Medulla oblongata (tissue), 1 donor: ENCODE measurements at regions not wholly inside any gene's neighbourhood (a gene's known extent, or its start where the extent isn't known, plus 50 kb on each side); places are given as distances from the start of the nearest gene placed in this dataset.

ENCODE experiments used
- DNase-seq: peaks from one replicate; pipeline ENCODE4 v3.0.0-alpha.2; 2015; ENCODE audit errors: extremely low spot score

DNA sequence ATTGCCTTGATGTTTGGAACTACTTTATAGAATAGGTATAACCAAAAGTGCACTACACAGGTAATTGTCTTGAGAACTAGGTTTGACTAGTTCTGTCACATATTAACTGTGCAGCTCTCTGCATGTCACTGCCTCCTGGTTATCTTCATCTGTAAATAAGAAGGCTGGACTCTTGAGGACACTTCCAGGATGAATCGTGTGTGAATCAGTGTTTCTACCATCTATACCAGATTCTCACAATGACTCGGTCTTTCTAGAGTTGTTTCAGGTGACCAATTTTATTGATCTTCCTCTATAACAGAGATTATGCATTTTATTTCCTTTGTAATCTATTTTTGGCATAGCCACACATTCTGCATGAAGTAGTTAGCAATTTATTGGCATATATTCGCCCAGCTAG lies 1181.0 kb upstream of the TENM4 start:
- no peak for DNase-seq

GRCh38 chr11:80620867-80621266 lies 1180.0 kb upstream of the TENM4 start:
- DNase-seq, result no peak

- no peak for DNase-seq
Measured at GRCh38 chr11:80617156-80617555, 1176.3 kb upstream of the TENM4 start.

DNA sequence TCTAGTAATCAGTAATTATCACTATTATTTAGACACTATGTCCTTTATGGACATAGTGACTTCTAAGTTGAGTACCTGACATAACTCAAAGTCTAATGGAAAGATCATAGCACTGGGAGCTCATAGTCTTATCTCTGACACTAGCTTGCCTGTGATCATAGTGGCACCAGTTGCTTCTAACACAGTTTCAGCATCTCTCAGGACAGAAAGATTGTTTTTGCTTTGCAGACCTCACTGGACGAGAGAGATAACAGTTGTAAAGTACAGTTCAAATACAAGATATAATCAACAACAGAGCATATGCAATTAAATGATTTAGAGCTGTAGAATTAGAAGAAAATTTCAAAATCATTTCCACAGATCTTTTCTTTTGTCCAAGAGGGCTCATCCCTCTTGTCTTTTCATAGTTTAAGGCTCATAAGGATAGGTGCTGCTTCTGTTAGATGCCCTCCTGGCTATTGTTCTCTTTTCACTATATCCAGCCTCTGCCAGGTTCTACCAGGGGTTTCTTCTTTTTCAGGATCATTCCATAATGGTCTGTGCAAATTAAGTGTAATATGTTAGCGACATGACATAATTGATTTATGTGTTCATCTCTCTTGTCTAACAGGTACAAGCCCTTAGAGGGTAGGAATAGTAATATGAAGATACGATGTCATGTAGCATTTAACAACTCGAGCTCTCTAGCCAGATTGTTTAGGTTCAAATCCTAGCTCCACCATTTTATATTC lies 1175.4 kb upstream of the TENM4 start:
- DNase-seq, result no peak

GRCh38 chr11:80613655-80614054 lies 1172.8 kb upstream of the TENM4 start:
- no peak for DNase-seq

DNA sequence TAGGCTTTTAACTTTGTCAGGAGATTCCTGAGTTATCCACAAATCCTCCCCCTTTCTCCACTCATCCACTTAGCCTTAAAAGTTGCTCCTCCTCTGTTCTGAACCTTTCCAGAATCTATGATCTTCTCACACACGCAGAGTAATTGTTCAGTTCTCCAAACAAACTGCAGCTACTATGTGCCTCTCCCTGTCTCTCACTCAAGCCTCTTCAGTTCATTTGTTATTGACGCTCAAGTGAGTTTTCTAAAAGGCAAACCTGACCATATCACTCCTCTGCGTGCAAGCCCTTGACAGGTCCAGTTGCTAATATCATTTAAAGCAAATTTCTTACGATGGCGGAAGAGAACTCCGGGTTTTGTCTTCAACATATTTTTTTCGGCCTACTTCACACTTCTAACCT lies 1169.7 kb upstream of the TENM4 start:
- DNase-seq, result no peak

DNA sequence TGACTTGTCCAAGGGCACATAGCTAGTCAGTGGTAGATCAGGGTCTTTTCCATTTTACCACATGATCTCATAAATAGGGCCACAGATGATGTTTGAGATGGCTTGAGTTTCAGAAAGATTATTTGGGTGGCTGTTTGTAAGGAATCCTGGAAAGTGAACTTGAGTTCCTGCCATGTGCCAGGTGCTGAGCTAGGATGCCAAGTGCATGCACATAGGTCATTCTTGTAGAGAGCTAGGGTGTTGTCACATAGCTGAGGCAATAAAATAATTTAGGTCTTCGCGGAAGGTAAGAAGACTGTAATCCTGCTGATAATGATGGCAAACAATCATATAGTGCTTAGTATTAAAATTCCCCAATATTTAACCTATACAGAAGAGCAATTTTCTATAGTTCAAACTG lies 1162.6 kb upstream of the TENM4 start:
- DNase-seq, result no peak

- DNase-seq, result no peak
Measured at GRCh38 chr11:80598905-80599304, 1158.1 kb upstream of the TENM4 start.

GRCh38 chr11:80596291-80596810 lies 1155.5 kb upstream of the TENM4 start:
- no peak for DNase-seq

DNA sequence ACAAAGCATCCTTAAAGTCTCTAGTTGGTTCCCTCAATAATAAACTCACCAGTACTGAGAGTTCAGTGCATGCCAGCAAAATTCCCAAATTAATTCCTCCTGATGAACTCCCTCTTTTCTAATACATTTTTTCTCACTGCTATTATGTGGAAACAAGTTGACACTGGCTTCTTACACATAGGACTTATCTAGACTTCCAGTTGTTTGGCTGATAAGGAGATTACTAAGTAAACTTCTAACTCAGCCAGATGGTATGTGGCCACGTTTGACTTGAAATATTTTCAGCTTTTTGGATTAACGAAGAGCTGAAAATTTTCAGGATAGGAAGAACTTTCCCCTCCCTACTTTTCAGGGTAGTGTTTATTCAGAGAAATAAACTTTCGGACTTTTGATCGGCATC lies 1154.2 kb upstream of the TENM4 start:
- no peak for DNase-seq

- peak; percentile 82 for DNase-seq
Measured at GRCh38 chr11:80593648-80594374, 1153.0 kb upstream of the TENM4 start.

DNA sequence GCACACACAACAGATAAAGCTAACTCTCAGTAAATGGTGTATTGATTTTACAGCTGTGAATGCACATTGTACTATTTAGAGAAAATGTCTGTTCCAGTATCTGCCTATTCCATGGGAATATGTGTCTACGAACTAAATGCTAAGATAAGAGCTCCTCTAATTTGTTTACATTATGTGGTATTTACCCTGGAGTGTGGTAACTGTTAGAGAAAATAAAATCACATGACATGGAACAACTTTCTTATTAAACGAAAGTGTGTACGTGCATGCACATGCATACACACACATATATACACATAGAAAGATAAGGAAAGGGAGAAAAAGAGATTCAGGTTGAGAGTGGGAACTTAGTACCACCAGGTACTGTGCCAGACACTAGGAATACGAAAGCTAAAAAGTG lies 1151.7 kb upstream of the TENM4 start:
- DNase-seq, result no peak

GRCh38 chr11:80587906-80588305 lies 1147.1 kb upstream of the TENM4 start:
- DNase-seq, result no peak

DNA sequence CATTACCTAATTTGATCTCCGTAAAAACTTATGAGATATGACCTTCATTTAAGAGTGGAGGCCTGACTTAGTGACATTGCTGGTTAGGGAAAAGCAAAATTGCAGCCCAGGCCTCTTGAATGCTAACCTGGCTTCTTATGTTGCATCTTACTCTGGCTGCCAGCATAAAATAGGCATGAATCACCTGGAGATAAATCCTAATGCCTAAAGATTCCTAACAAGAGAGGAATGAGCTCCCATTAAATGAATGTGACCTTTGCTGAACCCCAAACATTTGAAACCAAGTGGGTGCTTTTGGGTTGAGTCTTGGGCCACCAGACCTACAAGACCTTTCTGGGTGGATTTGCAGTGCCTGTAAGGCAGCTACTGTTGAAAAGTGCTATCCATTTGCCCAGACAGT lies 1145.6 kb upstream of the TENM4 start:
- DNase-seq, result no peak

GRCh38 chr11:80584661-80585060 lies 1143.8 kb upstream of the TENM4 start:
- no peak for DNase-seq

DNA sequence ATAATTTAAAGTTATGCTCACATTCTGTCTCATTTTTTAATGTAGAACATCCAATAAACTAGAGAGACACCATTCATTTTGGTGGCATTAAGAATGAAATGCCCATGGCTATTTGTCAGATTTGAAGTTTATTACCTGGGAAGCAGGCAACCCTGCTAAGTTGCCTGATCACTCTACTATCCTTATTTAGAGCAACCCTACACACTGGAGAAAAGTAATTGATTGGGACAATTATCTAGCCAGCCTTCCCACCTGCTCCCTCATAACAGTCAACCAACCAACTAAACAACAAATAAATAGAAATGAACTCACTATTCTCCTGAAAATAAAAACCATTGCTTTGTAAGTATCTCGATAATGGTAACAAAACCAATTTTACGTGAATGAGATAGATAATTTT lies 1129.0 kb upstream of the TENM4 start:
- DNase-seq, result no peak

DNA sequence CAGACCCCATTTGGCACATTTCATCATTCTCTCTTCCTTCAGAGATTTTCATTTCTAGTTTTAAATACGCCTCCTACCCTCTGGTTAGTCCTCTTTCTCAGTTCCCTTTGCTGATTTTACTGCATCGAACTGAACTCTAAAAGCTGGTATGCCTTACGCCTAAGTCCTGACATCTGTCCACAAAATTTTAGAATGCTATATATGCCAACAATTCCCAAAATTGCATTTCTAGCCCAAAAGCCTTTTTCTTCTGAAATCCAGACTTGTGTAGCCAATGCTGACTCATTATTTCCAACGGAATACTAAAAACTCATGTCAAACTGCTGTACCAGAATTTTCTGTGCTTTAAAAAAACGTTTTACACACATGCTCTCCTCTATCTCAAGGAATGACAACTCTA lies 1124.4 kb upstream of the TENM4 start:
- no peak for DNase-seq

GRCh38 chr11:80562523-80563125 lies 1121.8 kb upstream of the TENM4 start:
- DNase-seq, result no peak

DNA sequence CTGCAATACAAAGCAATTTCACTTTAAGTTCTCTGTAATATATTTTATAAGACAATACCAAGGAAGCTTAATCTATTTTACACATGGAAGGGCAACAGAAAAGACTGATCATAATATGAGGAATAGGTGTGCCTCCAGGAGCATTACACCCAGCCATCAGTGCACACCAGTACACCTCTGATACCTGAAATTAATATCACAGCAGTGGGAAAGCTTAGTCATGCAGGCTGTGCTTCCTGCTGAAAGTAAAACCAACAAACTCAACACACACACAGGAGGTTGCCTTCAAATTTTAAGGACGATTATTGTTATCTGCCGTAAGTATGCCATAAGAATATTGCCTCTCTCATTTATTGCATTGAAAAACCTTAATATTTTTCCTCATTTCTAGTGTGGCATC lies 1119.1 kb upstream of the TENM4 start:
- no peak for DNase-seq

- no peak for DNase-seq
Measured at GRCh38 chr11:80553565-80553964, 1112.7 kb upstream of the TENM4 start.

- DNase-seq, result no peak
Measured at GRCh38 chr11:80542704-80543103, 1101.9 kb upstream of the TENM4 start.

DNA sequence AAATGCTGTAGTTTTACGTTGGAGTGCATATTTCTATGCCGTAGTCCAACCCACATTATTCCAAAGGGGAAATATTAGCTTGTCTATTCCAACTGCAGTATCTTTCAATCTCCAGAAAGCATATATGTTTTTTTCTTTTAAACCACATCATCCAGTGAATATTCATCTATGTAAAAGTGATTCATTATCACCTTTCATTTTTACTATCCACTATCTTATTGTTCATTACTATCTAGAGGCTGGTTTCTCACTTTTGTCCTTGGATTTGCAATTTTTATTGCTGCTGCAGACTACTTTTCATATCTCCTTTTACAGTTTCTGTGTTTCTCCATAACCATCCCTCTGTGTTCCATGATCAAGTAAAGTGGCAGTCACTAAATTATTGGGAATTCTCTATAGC lies 1097.2 kb upstream of the TENM4 start:
- DNase-seq, result no peak

DNA sequence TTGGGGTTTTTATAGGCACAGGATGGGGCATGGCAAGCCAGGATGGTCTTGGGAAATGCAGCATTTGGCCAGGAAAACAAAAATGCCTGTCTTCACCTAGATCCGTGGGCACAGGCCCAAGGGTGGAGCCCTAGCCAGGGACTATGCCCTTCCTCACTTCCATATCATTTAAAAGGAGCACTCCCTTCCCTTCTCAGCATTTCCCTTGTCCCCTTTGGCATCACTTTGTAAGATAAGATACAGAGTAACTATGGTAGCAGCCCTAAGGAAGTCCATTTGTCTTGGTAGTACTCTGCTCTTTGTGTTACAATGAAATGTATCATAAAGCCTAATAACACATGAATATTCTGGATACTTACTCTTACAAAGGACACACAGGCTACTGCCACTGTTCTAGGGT lies 1092.6 kb upstream of the TENM4 start:
- DNase-seq, result no peak
